ENCODE measurements at regions not wholly inside any gene's neighbourhood (a gene's known extent, or its start where the extent isn't known, plus 50 kb on each side); places are given as distances from the start of the nearest gene placed in this dataset.
"Not testable (repeated sequence)": the region's sequence is repeated elsewhere in the genome, so short reads cannot be mapped to it uniquely, and the experiment has no call there.

DNA sequence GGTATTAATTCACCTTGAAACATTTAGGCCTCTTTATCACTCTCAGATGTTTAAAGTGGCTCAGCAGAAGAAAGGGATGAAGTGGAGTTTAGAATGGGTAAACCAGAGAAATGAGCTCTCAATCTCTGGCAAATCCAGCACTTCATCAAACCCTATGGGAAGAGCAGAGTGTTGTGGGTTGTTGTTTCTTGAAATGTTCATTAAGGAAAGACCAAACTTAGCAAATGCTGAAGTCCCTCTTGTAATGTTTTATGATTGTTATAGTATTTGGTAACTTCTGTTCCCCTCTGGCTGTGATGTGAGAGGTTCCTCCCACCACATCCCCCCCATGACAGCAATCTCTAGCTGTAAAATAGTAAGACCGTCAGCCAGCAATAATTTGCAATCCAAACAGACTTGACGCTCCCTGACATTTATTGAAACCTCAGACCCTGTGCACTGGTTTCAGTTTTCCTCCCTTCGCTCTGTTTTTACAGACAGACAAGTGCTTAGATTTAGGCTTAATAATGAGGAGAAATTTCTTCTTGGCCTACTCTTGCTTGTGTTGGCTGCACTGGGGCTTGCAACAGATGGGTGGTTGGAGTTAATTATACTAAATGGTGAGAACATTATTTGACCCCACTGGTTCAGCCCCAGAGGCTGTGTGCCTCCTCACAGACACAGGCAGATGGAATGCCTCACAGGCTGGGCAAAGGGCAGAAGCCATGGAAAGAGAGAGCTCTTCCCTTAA lies 609.4 kb upstream of the SOX9 start:
- H2BK5ac ChIP-seq (ENCODE audit: low read depth, low read length, poor library complexity, severe bottlenecking) = no peak overlapping the region
- no peak overlapping the region for H3K23ac ChIP-seq (ENCODE audit: low read depth, low read length)
- H3K4ac ChIP-seq (ENCODE audit: low read depth, low read length) = no peak overlapping the region
- H3K79me1 ChIP-seq (ENCODE audit: low read depth in 1 of 2, low read length in 2 of 2) = no peaks in the 10 kb centered on the region
- WGBS, 2 experiments (ENCODE audit: extremely low coverage in 2 of 2, insufficient read length in 1 of 2) = 100% methylated on average over 1 of the region's 3 CpGs; no CpG with 5 or more reads in 1 of the 2 experiments
- ChIA-PET POLR2A (ENCODE audit: unreplicated experiment) (interaction anchor here (0.8 kb wide), 1 partner anchor 120 kb away, joined by 4 read pairs; no protein-coding TSS in a partner anchor), CTCF (no interaction called here)
- no peak overlapping the region for H2BK20ac ChIP-seq (ENCODE audit: low read depth, low read length)
- no TSS peak for BruUV-seq (replicated peaks)
- no peak overlapping the region for H3K4me3 ChIP-seq (ENCODE audit: insufficient read depth, low read depth, low read length)
- intact Hi-C loops (cut with micrococcal nuclease) = no loop called here
- H2BK15ac ChIP-seq (ENCODE audit: low read depth, low read length) = no peak overlapping the region
- H2AFZ ChIP-seq (replicated peaks; ENCODE audit: low read length, poor library complexity) = no peak overlapping the region
- peak overlapping the region; percentile 62; the same call in 1 of the 2 replicates for H3K4me2 ChIP-seq (ENCODE audit: low read depth, low read length)
- no peak overlapping the region for H4K91ac ChIP-seq (ENCODE audit: insufficient read depth, low read depth, low read length)
- dilution Hi-C loops (cut with HindIII; ENCODE audit: low sequenced_read_pairs, unreplicated experiment) = no loop called here
- H4K5ac ChIP-seq (ENCODE audit: low read depth, low read length) = no peak overlapping the region
- no peaks in the 10 kb centered on the region for H3K9me3 ChIP-seq (ENCODE audit: control insufficient read depth, insufficient read depth, low read length)
- H3K27me3 ChIP-seq (ENCODE audit: control insufficient read depth, insufficient read depth, low read length) = no peaks in the 10 kb centered on the region
- no peak for TF ChIP-seq RFX5 (IDR thresholded peaks at IDR 0.05; ENCODE audit: low read depth, low read length)
- H3K4me1 ChIP-seq (ENCODE audit: control insufficient read depth, insufficient read depth, low read length) = 0 out of 2 replicates have a peak, but pooled peaks cover 2% of the 10 kb centered on the region
- H3K18ac ChIP-seq (ENCODE audit: low read depth, low read length) = no peak overlapping the region
- no peak overlapping the region for H2AK9ac ChIP-seq (replicated peaks; ENCODE audit: low read depth, low read length, poor library complexity)
- in situ Hi-C loops (cut with MboI; ENCODE audit: low sequenced_read_pairs) = no loop called here
- no peaks in the 10 kb centered on the region for H4K20me1 ChIP-seq (ENCODE audit: insufficient read depth, low read length)
- DNase-seq = no peak
- H3K56ac ChIP-seq (ENCODE audit: extremely low read depth, insufficient read depth, low read length) = no peak overlapping the region
- peak; percentile 40 for ATAC-seq (ENCODE audit: low read depth)
- no peak overlapping the region; the same call in 1 of the 2 replicates for H3K14ac ChIP-seq (replicated peaks; ENCODE audit: low read depth, low read length)
- H3K27ac ChIP-seq (ENCODE audit: insufficient read depth, low read length) = no peak overlapping the region
- H2AK5ac ChIP-seq (ENCODE audit: low read depth, low read length) = no peak overlapping the region
- no peaks in the 10 kb centered on the region for H3K36me3 ChIP-seq (ENCODE audit: control insufficient read depth, insufficient read depth, low read length)
- H4K8ac ChIP-seq (ENCODE audit: low read depth in 2 of 2, low read length in 2 of 2) = no peak overlapping the region
- no peak overlapping the region for H2BK120ac ChIP-seq (ENCODE audit: low read depth, low read length)
- no peak overlapping the region for H3K9ac ChIP-seq (ENCODE audit: low read depth, low read length)
- H3K9me1 ChIP-seq (ENCODE audit: insufficient read depth, low read length) = 0 out of 2 replicates have a peak, but pooled peaks cover 3% of the 10 kb centered on the region

DNA sequence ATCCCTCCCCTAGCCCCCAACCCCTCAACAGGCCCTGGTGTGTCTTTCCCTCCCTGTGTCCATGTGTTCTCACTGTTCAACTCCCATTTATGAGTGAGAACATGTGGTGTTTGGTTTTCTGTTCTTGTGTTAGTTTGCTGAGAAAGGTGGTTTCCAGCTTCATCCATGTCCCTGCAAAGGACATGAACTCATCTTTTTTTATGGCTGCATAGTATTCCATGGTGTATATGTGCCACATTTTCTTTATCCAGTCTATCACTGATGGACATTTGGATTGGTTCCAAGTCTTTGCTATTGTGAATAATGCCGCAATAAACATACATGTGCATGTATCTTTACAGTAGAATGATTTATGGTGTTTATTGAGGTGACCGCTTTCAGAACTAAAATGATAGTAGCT lies 607.1 kb upstream of the SOX9 start:
- H2AK9ac ChIP-seq (replicated peaks; ENCODE audit: low read depth, low read length, poor library complexity); H3K4ac ChIP-seq (ENCODE audit: low read depth, low read length); CTCF ChIA-PET; BruUV-seq (replicated peaks); H4K8ac ChIP-seq (ENCODE audit: low read depth in 2 of 2, low read length in 2 of 2); H2BK120ac ChIP-seq (ENCODE audit: low read depth, low read length); H3K56ac ChIP-seq (ENCODE audit: extremely low read depth, insufficient read depth, low read length); H4K91ac ChIP-seq (ENCODE audit: insufficient read depth, low read depth, low read length); ATAC-seq (ENCODE audit: low read depth); H3K18ac ChIP-seq (ENCODE audit: low read depth, low read length); H3K4me2 ChIP-seq (ENCODE audit: low read depth, low read length); H3K4me3 ChIP-seq (ENCODE audit: insufficient read depth, low read depth, low read length); H2AFZ ChIP-seq (replicated peaks; ENCODE audit: low read length, poor library complexity); H3K9me3 ChIP-seq (ENCODE audit: control insufficient read depth, insufficient read depth, low read length); H2BK5ac ChIP-seq (ENCODE audit: low read depth, low read length, poor library complexity, severe bottlenecking); H3K4me1 ChIP-seq (ENCODE audit: control insufficient read depth, insufficient read depth, low read length); in situ Hi-C loops (cut with MboI; ENCODE audit: low sequenced_read_pairs); intact Hi-C loops (cut with micrococcal nuclease); H3K23ac ChIP-seq (ENCODE audit: low read depth, low read length); H3K9ac ChIP-seq (ENCODE audit: low read depth, low read length); H4K5ac ChIP-seq (ENCODE audit: low read depth, low read length); H4K20me1 ChIP-seq (ENCODE audit: insufficient read depth, low read length); H3K14ac ChIP-seq (replicated peaks; ENCODE audit: low read depth, low read length); H3K27me3 ChIP-seq (ENCODE audit: control insufficient read depth, insufficient read depth, low read length); H3K27ac ChIP-seq (ENCODE audit: insufficient read depth, low read length); dilution Hi-C loops (cut with HindIII; ENCODE audit: low sequenced_read_pairs, unreplicated experiment); DNase-seq; H2AK5ac ChIP-seq (ENCODE audit: low read depth, low read length); H3K9me1 ChIP-seq (ENCODE audit: insufficient read depth, low read length); H3K36me3 ChIP-seq (ENCODE audit: control insufficient read depth, insufficient read depth, low read length); H2BK20ac ChIP-seq (ENCODE audit: low read depth, low read length); H2BK15ac ChIP-seq (ENCODE audit: low read depth, low read length); H3K79me1 ChIP-seq (ENCODE audit: low read depth in 1 of 2, low read length in 2 of 2); POLR2A ChIA-PET (ENCODE audit: unreplicated experiment): not testable (repeated sequence)
- WGBS, 2 experiments (ENCODE audit: extremely low coverage in 2 of 2, insufficient read length in 1 of 2) = 100% methylated on average over 1 of the region's 2 CpGs; no CpG with 5 or more reads in 1 of the 2 experiments

Measured in IMR-90 (cell line).